ENCODE measurements at regions not wholly inside any gene's neighbourhood (a gene's known extent, or its start where the extent isn't known, plus 50 kb on each side); places are given as distances from the start of the nearest gene placed in this dataset.

DNA sequence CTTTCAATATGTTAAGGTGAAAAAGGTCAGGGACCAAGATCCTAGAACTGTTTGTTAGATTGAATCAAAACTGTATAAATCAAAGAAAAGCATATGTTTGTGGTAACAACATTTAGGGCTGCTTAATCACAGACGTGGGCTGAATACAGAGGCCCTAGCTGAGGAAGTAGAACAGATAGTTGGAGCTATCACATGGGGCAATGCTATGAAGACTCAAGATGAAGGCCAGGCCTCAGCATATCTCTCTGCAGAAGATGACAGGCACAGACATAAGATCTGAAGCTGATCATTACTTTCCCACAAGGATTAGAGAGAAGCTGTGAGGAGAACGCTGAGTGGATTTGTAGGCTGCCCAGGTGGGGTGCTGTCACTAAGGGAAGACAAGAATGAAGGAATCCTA, 158.6 kb upstream of the CARD18 start:
- no peak for DNase-seq (ENCODE audit: low spot score in 2 of 2)
- intact Hi-C loops (cut with DNase I; ENCODE audit: low total_unique reads), result no loop called here
- WGBS, 2 donors, result 85 to 86% methylated on average over 2 of the region's 2 CpGs
- TF ChIP-seq, protein P1, sequence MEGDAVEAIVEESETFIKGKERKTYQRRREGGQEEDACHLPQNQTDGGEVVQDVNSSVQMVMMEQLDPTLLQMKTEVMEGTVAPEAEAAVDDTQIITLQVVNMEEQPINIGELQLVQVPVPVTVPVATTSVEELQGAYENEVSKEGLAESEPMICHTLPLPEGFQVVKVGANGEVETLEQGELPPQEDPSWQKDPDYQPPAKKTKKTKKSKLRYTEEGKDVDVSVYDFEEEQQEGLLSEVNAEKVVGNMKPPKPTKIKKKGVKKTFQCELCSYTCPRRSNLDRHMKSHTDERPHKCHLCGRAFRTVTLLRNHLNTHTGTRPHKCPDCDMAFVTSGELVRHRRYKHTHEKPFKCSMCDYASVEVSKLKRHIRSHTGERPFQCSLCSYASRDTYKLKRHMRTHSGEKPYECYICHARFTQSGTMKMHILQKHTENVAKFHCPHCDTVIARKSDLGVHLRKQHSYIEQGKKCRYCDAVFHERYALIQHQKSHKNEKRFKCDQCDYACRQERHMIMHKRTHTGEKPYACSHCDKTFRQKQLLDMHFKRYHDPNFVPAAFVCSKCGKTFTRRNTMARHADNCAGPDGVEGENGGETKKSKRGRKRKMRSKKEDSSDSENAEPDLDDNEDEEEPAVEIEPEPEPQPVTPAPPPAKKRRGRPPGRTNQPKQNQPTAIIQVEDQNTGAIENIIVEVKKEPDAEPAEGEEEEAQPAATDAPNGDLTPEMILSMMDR (IDR thresholded peaks at IDR 0.05), result no peak
- no peak for TF ChIP-seq POLR2A (IDR thresholded peaks at IDR 0.05)
- H3K4me3 ChIP-seq (ENCODE audit: low read depth, poor library complexity, severe bottlenecking), result no peak overlapping the region

DNA sequence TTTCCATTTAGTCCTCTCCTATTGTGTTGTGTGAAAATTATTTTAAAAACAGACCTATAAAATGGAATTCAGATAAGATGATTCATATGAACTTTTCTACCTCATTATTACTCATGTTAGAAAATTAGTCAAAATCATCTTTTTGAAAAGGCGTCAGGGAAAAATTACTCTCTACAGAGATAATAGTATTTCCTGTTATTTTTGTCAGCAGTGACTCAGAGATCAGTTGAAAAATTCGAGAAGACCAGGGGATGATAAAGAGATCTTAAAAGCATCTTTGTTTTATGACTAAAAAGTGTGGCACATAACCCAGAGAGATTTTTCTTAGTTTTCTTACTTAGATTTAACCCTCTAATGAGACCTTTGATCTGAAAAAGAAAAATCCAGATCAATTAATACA, 157.9 kb upstream of the CARD18 start:
- H3K4me3 ChIP-seq (ENCODE audit: low read depth, poor library complexity, severe bottlenecking), result no peak overlapping the region
- TF ChIP-seq, protein P1 (IDR thresholded peaks at IDR 0.05), result no peak
- intact Hi-C loops (cut with DNase I; ENCODE audit: low total_unique reads), result no loop called here
- 62 to 68% methylated on average over 2 of the region's 2 CpGs for WGBS, 2 donors
- no peak for DNase-seq (ENCODE audit: low spot score in 2 of 2)

DNA sequence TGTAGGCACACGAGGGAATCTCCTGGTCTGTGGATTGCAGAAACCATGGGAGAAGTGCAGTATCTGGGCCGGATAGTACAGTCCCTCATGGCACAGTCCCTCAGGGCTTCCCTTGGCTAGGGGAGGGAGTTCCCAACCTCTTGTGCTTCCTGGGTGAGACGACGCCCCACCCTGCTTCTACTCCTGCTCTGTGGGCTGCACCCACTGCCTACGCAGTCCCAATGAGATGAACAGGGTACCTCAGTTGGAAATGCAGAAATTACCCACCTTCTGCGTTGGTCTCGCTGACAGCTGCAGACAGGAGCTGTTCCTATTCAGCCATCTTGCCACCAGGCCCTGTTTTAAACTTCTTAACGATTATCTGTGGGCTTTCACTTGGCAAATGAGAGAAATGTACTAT, 157.2 kb upstream of the CARD18 start:
- DNase-seq (ENCODE audit: low spot score in 2 of 2), result no peak
- TF ChIP-seq, protein P1 (IDR thresholded peaks at IDR 0.05), result no peak
- TF ChIP-seq POLR2A (IDR thresholded peaks at IDR 0.05), result no peak
- intact Hi-C loops (cut with DNase I; ENCODE audit: low total_unique reads), result no loop called here
- H3K4me3 ChIP-seq (ENCODE audit: low read depth, poor library complexity, severe bottlenecking), result no peak overlapping the region
- 84 to 91% methylated on average over 8 of the region's 8 CpGs for WGBS, 2 donors

DNA sequence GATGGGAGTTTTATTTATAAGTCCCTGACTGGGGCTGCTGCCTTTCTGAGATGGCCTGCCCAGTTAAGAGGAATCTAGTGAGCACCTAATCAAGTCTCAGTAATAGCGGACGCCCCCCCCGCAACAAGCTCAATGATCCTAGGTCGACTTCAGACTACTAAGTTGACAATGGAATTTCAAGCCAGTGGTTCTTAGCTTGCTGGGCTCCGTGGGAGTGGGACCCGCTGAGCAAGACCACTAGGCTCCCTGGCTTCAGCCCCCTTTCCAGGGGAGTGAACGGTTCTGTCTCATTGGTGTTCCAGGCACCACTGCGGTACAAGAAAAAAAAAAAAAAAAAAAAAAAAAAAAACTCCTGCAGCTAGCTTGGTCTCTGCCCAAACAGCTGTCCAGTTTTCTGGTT, 156.8 kb upstream of the CARD18 start:
- WGBS, 2 donors, result 92 to 99% methylated on average over 8 of the region's 8 CpGs
- intact Hi-C loops (cut with DNase I; ENCODE audit: low total_unique reads), result no loop called here

DNA sequence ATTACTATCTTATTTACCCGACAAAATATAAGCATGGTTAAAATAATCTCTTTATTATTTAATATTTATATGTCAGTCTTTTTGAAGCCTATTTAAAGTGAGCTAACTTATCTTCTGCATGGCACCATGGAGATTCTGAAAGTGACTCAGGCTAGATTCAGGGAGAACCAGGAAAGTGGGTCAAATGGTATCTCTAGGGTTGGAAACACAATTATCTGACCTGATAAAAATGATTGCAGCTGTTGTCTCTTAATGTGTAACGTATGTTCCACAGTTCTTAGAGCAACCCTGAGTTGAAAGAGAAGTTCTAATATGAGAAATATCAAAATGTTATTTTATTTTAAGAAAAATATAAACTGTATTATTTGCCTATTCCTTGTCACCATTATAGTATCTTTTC, 143.1 kb upstream of the CARD18 start:
- 70 to 82% methylated on average over 2 of the region's 2 CpGs for WGBS, 2 donors
- no peak for DNase-seq (ENCODE audit: low spot score in 2 of 2)
- no peak overlapping the region for H3K4me3 ChIP-seq (ENCODE audit: low read depth, poor library complexity, severe bottlenecking)
- TF ChIP-seq, protein P1 (IDR thresholded peaks at IDR 0.05), result no peak
- TF ChIP-seq POLR2A (IDR thresholded peaks at IDR 0.05), result no peak
- intact Hi-C loops (cut with DNase I; ENCODE audit: low total_unique reads), result no loop called here

More for the DNA sequence above, 156.8 kb upstream of the CARD18 start:
- DNase-seq (ENCODE audit: low spot score in 2 of 2), result peak in 1 of 2 donors; percentile 54
- TF ChIP-seq POLR2A (IDR thresholded peaks at IDR 0.05), result no peak
- TF ChIP-seq, protein P1 (IDR thresholded peaks at IDR 0.05), result no peak
- H3K4me3 ChIP-seq (ENCODE audit: low read depth, poor library complexity, severe bottlenecking), result no peak overlapping the region

DNA sequence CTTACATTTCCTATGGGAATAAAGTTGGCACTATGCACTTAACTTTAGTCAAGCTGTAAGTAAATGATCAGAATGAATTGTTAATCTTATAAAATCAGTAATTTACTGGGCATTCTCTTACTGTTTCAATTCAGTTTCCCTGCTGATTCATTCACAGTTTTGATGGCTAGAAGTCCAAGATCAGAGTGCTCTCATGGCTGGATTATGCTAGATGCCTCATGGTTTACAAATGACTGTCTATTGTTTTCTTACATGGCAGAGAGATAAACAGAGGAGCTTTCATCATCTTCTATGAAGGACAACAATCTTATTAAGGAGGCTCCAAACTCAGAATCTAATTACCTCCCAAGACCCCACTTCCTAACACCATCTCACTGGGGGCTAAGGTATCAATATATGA, 135.1 kb upstream of the CARD18 start:
- DNase-seq (ENCODE audit: low spot score in 2 of 2), result no peak
- TF ChIP-seq POLR2A (IDR thresholded peaks at IDR 0.05), result no peak
- TF ChIP-seq, protein P1 (IDR thresholded peaks at IDR 0.05), result no peak
- no peak overlapping the region for H3K4me3 ChIP-seq (ENCODE audit: low read depth, poor library complexity, severe bottlenecking)
- intact Hi-C loops (cut with DNase I; ENCODE audit: low total_unique reads), result no loop called here

Measured in lower leg skin (tissue), 4 donors.